Nephron (organoid): ENCODE measurements at regions not wholly inside any gene's neighbourhood (a gene's known extent, or its start where the extent isn't known, plus 50 kb on each side); places are given as distances from the start of the nearest gene placed in this dataset.

Source experiments
- H3K27ac Mint-ChIP-seq, 3 experiments: 2 replicates each; pipeline ENCODE4 v1.8.0; 2020; ENCODE audit warnings: mixed read lengths in 3 of 3, mild to moderate bottlenecking in 2 of 3, moderate library complexity in 1 of 3
- H3K27me3 Mint-ChIP-seq: 2 replicates; pipeline ENCODE4 v1.8.0; 2021; ENCODE audit warnings: low read depth, mild to moderate bottlenecking, moderate library complexity, mixed read lengths
- H3K36me3 Mint-ChIP-seq: 2 replicates; pipeline ENCODE4 v1.8.0; 2020; ENCODE audit warnings: low read depth, mixed read lengths
- H3K4me1 Mint-ChIP-seq: 2 replicates; pipeline ENCODE4 v1.8.0; 2020; ENCODE audit warnings: mixed read lengths
- H3K4me3 Mint-ChIP-seq, 3 experiments: 2 replicates each; pipeline ENCODE4 v1.8.0; 2020; ENCODE audit warnings: mild to moderate bottlenecking in 3 of 3, mixed read lengths in 3 of 3, moderate library complexity in 2 of 3
- H3K9me3 Mint-ChIP-seq: 2 replicates; pipeline ENCODE4 v1.8.0; 2020; ENCODE audit warnings: mixed read lengths
- CTCF ChIP-seq, 3 experiments: fragments of 200-600 bp; sonication (generic); IDR thresholded peaks; one replicate each; pipeline ENCODE4 v1.5.0; 2021; ENCODE audit warnings: antibody characterized with exemption in 3 of 3; ENCODE audit not compliant: unreplicated experiment in 3 of 3

DNA sequence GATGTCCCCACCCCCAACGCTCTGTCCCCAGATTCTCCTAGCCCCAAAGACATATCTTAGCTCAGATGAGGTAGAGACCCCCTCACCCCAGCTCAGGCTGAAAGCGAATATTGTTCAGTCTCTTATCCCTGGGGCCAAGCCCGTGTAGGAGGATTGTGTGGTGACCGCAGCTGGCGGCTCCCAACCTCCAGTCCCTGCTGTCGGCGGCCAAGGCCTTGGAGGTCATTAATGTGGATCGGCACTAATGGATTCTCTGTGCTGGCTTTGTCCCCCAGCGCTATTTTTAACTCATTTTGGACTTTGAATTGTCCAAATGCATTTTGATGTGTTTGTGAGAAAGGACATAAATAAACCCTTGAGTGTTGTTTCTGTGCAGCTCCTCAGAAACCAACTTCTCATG lies 124.2 kb downstream of the UQCRFS1 start:
- TF ChIP-seq CTCF (IDR thresholded peaks at IDR 0.05; ENCODE audit: unreplicated experiment in 3 of 3), result no peak
- Mint-ChIP-seq H3K27ac (peak overlapping the region; percentile 31 to 74 (median 54)), H3K4me1 (peaks cover 35% of the 10 kb centered on the region), H3K9me3 (no peaks in the 10 kb centered on the region), H3K27me3 (peaks cover 20% of the 10 kb centered on the region), H3K36me3 (no peaks in the 10 kb centered on the region), H3K4me3 (no peak overlapping the region)

GRCh38 chr19:29086646-29087045 lies 126.3 kb downstream of the UQCRFS1 start:
- Mint-ChIP-seq H3K4me3 (no peak overlapping the region), H3K36me3 (no peaks in the 10 kb centered on the region), H3K27ac (no peak overlapping the region), H3K4me1 (peaks cover 33% of the 10 kb centered on the region), H3K27me3 (peaks cover 24% of the 10 kb centered on the region), H3K9me3 (no peaks in the 10 kb centered on the region)
- no peak for TF ChIP-seq CTCF (IDR thresholded peaks at IDR 0.05; ENCODE audit: unreplicated experiment in 3 of 3)

DNA sequence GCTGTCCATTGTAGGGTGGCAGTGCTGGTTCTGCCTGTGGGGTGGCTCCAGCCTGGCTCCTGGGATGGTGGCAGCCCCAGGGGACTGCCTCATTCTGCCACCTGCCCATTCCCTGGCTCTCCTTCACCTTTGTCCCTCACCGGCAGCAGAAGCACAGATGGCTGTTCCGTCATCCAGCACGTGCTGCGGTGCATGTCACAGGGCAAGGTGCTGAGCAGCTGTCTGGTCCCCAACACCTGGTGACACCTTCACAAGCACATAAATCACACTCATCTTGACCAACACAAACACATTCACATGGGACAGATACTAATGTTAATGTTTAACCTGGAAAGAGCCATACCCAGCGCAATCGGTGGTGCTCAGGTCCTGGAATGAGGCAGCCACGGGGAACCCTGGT lies 126.8 kb downstream of the UQCRFS1 start:
- no peaks in the 10 kb centered on the region for H3K36me3 Mint-ChIP-seq
- H3K4me3 Mint-ChIP-seq, result no peak overlapping the region
- H3K9me3 Mint-ChIP-seq, result no peaks in the 10 kb centered on the region
- H3K4me1 Mint-ChIP-seq, result peaks cover 28% of the 10 kb centered on the region
- H3K27me3 Mint-ChIP-seq, result peaks cover 24% of the 10 kb centered on the region
- no peak overlapping the region for H3K27ac Mint-ChIP-seq
- no peak for TF ChIP-seq CTCF (IDR thresholded peaks at IDR 0.05; ENCODE audit: unreplicated experiment in 3 of 3)

- Mint-ChIP-seq H3K4me3 (no peak overlapping the region), H3K27me3 (peaks cover 24% of the 10 kb centered on the region), H3K4me1 (peaks cover 23% of the 10 kb centered on the region), H3K36me3 (no peaks in the 10 kb centered on the region), H3K9me3 (no peaks in the 10 kb centered on the region), H3K27ac (no peak overlapping the region)
- TF ChIP-seq CTCF (IDR thresholded peaks at IDR 0.05; ENCODE audit: unreplicated experiment in 3 of 3), result no peak
Measured at GRCh38 chr19:29085630-29086029, 127.3 kb downstream of the UQCRFS1 start.

- Mint-ChIP-seq H3K4me1 (peaks cover 19% of the 10 kb centered on the region), H3K27ac (no peak overlapping the region), H3K9me3 (no peaks in the 10 kb centered on the region), H3K4me3 (no peak overlapping the region), H3K36me3 (no peaks in the 10 kb centered on the region), H3K27me3 (peaks cover 20% of the 10 kb centered on the region)
- TF ChIP-seq CTCF (IDR thresholded peaks at IDR 0.05; ENCODE audit: unreplicated experiment in 3 of 3), result no peak
Measured at GRCh38 chr19:29085206-29085605, 127.7 kb downstream of the UQCRFS1 start.

DNA sequence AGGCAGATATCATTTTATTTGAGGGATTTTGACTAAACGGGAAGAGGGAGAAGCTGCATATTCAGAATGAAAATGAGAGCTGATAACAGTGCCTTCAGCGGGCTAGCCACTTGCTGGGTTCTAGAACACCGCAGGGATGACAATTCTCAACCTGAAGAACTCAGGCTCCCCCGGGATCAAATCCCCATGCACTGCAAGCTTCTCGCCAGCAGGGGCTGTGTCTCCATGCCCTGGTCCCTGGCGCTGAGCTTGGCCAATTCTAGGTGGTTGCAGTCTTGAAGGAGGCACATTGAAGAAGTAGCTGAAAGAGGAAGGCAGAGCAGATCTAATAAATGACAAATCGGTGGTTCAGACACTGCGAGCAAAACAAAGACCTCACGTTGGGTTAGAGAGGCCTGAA lies 128.7 kb downstream of the UQCRFS1 start:
- H3K4me1 Mint-ChIP-seq, result peaks cover 12% of the 10 kb centered on the region
- H3K36me3 Mint-ChIP-seq, result no peaks in the 10 kb centered on the region
- peak in 2 of 3 experiments; percentile 28 to 42 for TF ChIP-seq CTCF (IDR thresholded peaks at IDR 0.05; ENCODE audit: unreplicated experiment in 3 of 3)
- peaks cover 20% of the 10 kb centered on the region for H3K27me3 Mint-ChIP-seq
- H3K9me3 Mint-ChIP-seq, result no peaks in the 10 kb centered on the region
- H3K4me3 Mint-ChIP-seq, result no peak overlapping the region
- no peak overlapping the region for H3K27ac Mint-ChIP-seq
